HG02840 (cell line): ENCODE measurements at regions not wholly inside any gene's neighbourhood (a gene's known extent, or its start where the extent isn't known, plus 50 kb on each side); places are given as distances from the start of the nearest gene placed in this dataset.

Source experiments
- ATAC-seq: cut with Tn5 transposase; IDR thresholded peaks from one replicate; pipeline ENCODE4 v1.9.1; 2021; ENCODE audit warnings: mild to moderate bottlenecking, moderate library complexity, moderate number of reproducible peaks; ENCODE audit not compliant: unreplicated experiment, low FRiP score

GRCh38 chr2:118791483-118791882 is 56.0 kb downstream of the EN1 start:
- no peak for ATAC-seq

- no peak for ATAC-seq
Observed at GRCh38 chr2:118786746-118787145, 60.7 kb downstream of the EN1 start.

- no peak for ATAC-seq
Observed at GRCh38 chr2:118784860-118785259, 62.6 kb downstream of the EN1 start.

- ATAC-seq = no peak
Observed at GRCh38 chr2:118779362-118779761, 68.1 kb downstream of the EN1 start.

GRCh38 chr2:118774458-118775133 is 72.9 kb downstream of the EN1 start:
- no peak for ATAC-seq

- no peak for ATAC-seq
Observed at GRCh38 chr2:118773826-118774225, 73.6 kb downstream of the EN1 start.

- ATAC-seq = no peak
Observed at GRCh38 chr2:118772487-118773200, 74.8 kb downstream of the EN1 start.

GRCh38 chr2:118769707-118770400 is 77.6 kb downstream of the EN1 start:
- no peak for ATAC-seq

GRCh38 chr2:118766871-118767270 is 80.6 kb downstream of the EN1 start:
- no peak for ATAC-seq

GRCh38 chr2:118764855-118765254 is 82.6 kb downstream of the EN1 start:
- ATAC-seq = no peak

- no peak for ATAC-seq
Observed at GRCh38 chr2:118763797-118764196, 83.7 kb downstream of the EN1 start.

- ATAC-seq = no peak
Observed at GRCh38 chr2:118762290-118762689, 85.2 kb downstream of the EN1 start.

- ATAC-seq = no peak
Observed at GRCh38 chr2:118761771-118762170, 85.7 kb downstream of the EN1 start.

- no peak for ATAC-seq
Observed at GRCh38 chr2:118755901-118756300, 91.5 kb downstream of the EN1 start.

GRCh38 chr2:118755384-118755783 is 92.1 kb downstream of the EN1 start:
- ATAC-seq = no peak

GRCh38 chr2:118752762-118753429 is 94.6 kb downstream of the EN1 start:
- ATAC-seq = no peak

GRCh38 chr2:118750959-118751565 is 96.4 kb downstream of the EN1 start:
- ATAC-seq = no peak

- no peak for ATAC-seq
Observed at GRCh38 chr2:118748245-118748885, 99.1 kb downstream of the EN1 start.

- ATAC-seq = no peak
Observed at GRCh38 chr2:118747637-118748036, 99.8 kb downstream of the EN1 start.

GRCh38 chr2:118747066-118747465 is 100.4 kb downstream of the EN1 start:
- no peak for ATAC-seq
